H1 (cell line): ENCODE measurements at regions not wholly inside any gene's neighbourhood (a gene's known extent, or its start where the extent isn't known, plus 50 kb on each side); places are given as distances from the start of the nearest gene placed in this dataset.

Source experiments
- CTCF ChIA-PET: fragments of 300-600 bp; sonication (Branson Sonifier 250); formaldehyde crosslinking; loops from one replicate; lab custom pipeline; 2021; ENCODE audit not compliant: partially characterized antibody; lab: Charles Lee
- POLR2A ChIA-PET: fragments of 300-600 bp; sonication (Branson Sonifier 250); formaldehyde crosslinking; loops from one replicate; lab custom pipeline; 2021; ENCODE audit warnings: inconsistent platforms; ENCODE audit not compliant: partially characterized antibody; lab: Charles Lee
- DNase-seq, 2 experiments: peaks; one replicate each; pipeline versions ENCODE4 v3.0.0 to v3.0.0-alpha.2; 2010 to 2022; ENCODE audit warnings: low spot score in 2 of 2, low read depth in 1 of 2, mixed read lengths in 1 of 2
- FAIRE-seq: peaks from 2 replicates; lab custom pipeline; 2011; peaks lifted over from hg19 to GRCh38; lab: Jason Lieb, UNC
- H2AFZ ChIP-seq: 2 replicates; pipeline ENCODE4 v1.8.1; 2012; ENCODE audit warnings: low read length, inconsistent platforms
- H2AK5ac ChIP-seq: 2 replicates; pipeline ENCODE4 v1.6.1; 2013; ENCODE audit warnings: low read depth, low read length
- H2BK120ac ChIP-seq: replicated peaks from 2 replicates; pipeline ENCODE3; 2013; ENCODE audit warnings: low read depth, low read length, inconsistent platforms
- H2BK12ac ChIP-seq: 2 replicates; pipeline ENCODE4 v1.6.1; 2013; ENCODE audit warnings: low read depth, low read length
- H2BK15ac ChIP-seq: 2 replicates; pipeline ENCODE4 v1.6.1; 2013; ENCODE audit warnings: low read length
- H2BK20ac ChIP-seq: 2 replicates; pipeline ENCODE4 v1.6.1; 2013; ENCODE audit warnings: low read length
- H2BK5ac ChIP-seq: 2 replicates; pipeline ENCODE4 v1.6.1; 2013; ENCODE audit warnings: low read depth, low read length
- H3K14ac ChIP-seq: 2 replicates; pipeline ENCODE4 v1.6.1; 2013; ENCODE audit warnings: inconsistent platforms; ENCODE audit not compliant: insufficient read length
- H3K18ac ChIP-seq: 2 replicates; pipeline ENCODE4 v1.6.1; 2013; ENCODE audit warnings: low read length; ENCODE audit errors: extremely low read depth
- H3K23ac ChIP-seq: 2 replicates; pipeline ENCODE4 v1.6.1; 2013; ENCODE audit warnings: inconsistent platforms; ENCODE audit not compliant: insufficient read length
- H3K23me2 ChIP-seq: 2 replicates; pipeline ENCODE4 v1.6.1; 2013; ENCODE audit warnings: low read depth, low read length
- H3K27ac ChIP-seq: 2 replicates; pipeline ENCODE4 v1.6.1; 2011; ENCODE audit warnings: low read depth, low read length, inconsistent platforms
- H3K27me3 ChIP-seq, 4 experiments: replicated peaks in 1 of 4; 1 replicate in 1 of 4; 2 replicates in 3 of 4; pipeline versions ENCODE4 v1.6.1 to v1.8.1; 2011 to 2013; ENCODE audit warnings: low read length in 3 of 4, mild to moderate bottlenecking in 3 of 4, inconsistent platforms in 2 of 4, mixed read lengths in 2 of 4, moderate library complexity in 1 of 4; ENCODE audit not compliant: control insufficient read depth in 3 of 4, insufficient read depth in 3 of 4; ENCODE audit errors: extremely low read depth in 1 of 4
- H3K36me3 ChIP-seq, 4 experiments: 2 replicates each; pipeline versions ENCODE4 v1.6.1 to v1.8.1; 2011 to 2013; ENCODE audit warnings: mild to moderate bottlenecking in 4 of 4, low read length in 3 of 4, moderate library complexity in 2 of 4, control low read depth in 1 of 4, inconsistent platforms in 1 of 4; ENCODE audit not compliant: insufficient read depth in 4 of 4, control insufficient read depth in 2 of 4
- H3K4ac ChIP-seq: replicated peaks from 2 replicates; pipeline ENCODE3; 2013; ENCODE audit warnings: low read length, low read depth, mixed read lengths, inconsistent platforms; ENCODE audit not compliant: insufficient read length
- H3K4me1 ChIP-seq, 4 experiments: replicated peaks in 1 of 4; 1 replicate in 1 of 4; 2 replicates in 3 of 4; pipeline versions ENCODE4 v1.6.1 to v1.8.1; 2011 to 2013; ENCODE audit warnings: low read length in 3 of 4, inconsistent platforms in 2 of 4, mixed read lengths in 1 of 4; ENCODE audit not compliant: insufficient read depth in 4 of 4, control insufficient read depth in 3 of 4
- H3K4me2 ChIP-seq, 2 experiments: 2 replicates each; pipeline versions ENCODE4 v1.6.1 to v1.8.1; 2011 to 2013; ENCODE audit warnings: low read depth in 2 of 2, low read length in 2 of 2, control low read depth in 1 of 2, inconsistent platforms in 1 of 2, mild to moderate bottlenecking in 1 of 2; ENCODE audit not compliant: insufficient read depth in 1 of 2
- H3K4me3 ChIP-seq, 4 experiments: fragments of 200-600, 300-600 bp in 1 of 4; sonication (generic), shearing (Covaris generic), sonication (Bioruptor Twin) in 1 of 4; 2 replicates each; pipeline versions ENCODE4 v1.5.1 to v1.8.1; 2011 to 2016; ENCODE audit warnings: low read length in 4 of 4, low read depth in 3 of 4, control low read depth in 2 of 4, inconsistent platforms in 2 of 4, mild to moderate bottlenecking in 2 of 4, mixed read lengths in 1 of 4, moderate library complexity in 1 of 4; ENCODE audit not compliant: insufficient read depth in 2 of 4; ENCODE audit errors: extremely low read depth in 1 of 4
- H3K56ac ChIP-seq: replicated peaks from 2 replicates; pipeline ENCODE3; 2013; ENCODE audit warnings: low read depth, mild to moderate bottlenecking, mixed read lengths, low read length, inconsistent platforms; ENCODE audit not compliant: insufficient read length
- H3K79me1 ChIP-seq: 2 replicates; pipeline ENCODE4 v1.6.1; 2013; ENCODE audit warnings: low read depth, low read length, control low read depth
- H3K79me2 ChIP-seq, 2 experiments: 2 replicates each; pipeline versions ENCODE4 v1.6.1 to v1.8.1; 2012 to 2013; ENCODE audit warnings: low read length in 2 of 2, mild to moderate bottlenecking in 2 of 2, inconsistent platforms in 1 of 2; ENCODE audit not compliant: insufficient read depth in 2 of 2, control insufficient read depth in 1 of 2
- H3K9ac ChIP-seq, 4 experiments: replicated peaks in 1 of 4; 1 replicate in 1 of 4; 2 replicates in 3 of 4; pipeline versions ENCODE4 v1.6.1 to v1.8.1; 2011 to 2013; ENCODE audit warnings: low read depth in 3 of 4, low read length in 3 of 4, control low read depth in 2 of 4, mild to moderate bottlenecking in 2 of 4, moderate library complexity in 2 of 4, inconsistent platforms in 1 of 4; ENCODE audit errors: extremely low read depth in 1 of 4
- H3K9me3 ChIP-seq, 2 experiments: 2 replicates each; pipeline versions ENCODE4 v1.6.1 to v1.8.1; 2012 to 2013; ENCODE audit warnings: mild to moderate bottlenecking in 2 of 2, moderate library complexity in 2 of 2, control low read depth in 1 of 2, inconsistent platforms in 1 of 2, low read depth in 1 of 2, low read length in 1 of 2, mixed read lengths in 1 of 2; ENCODE audit not compliant: insufficient read depth in 2 of 2
- H4K20me1 ChIP-seq, 2 experiments: replicated peaks in 1 of 2; 2 replicates each; pipeline versions ENCODE3 to v1.8.1; 2011 to 2013; ENCODE audit warnings: inconsistent platforms in 2 of 2, low read length in 2 of 2, mild to moderate bottlenecking in 1 of 2; ENCODE audit not compliant: insufficient read depth in 2 of 2, control insufficient read depth in 1 of 2
- H4K5ac ChIP-seq: 2 replicates; pipeline ENCODE4 v1.6.1; 2013; ENCODE audit warnings: low read length, low read depth, mixed read lengths, inconsistent platforms; ENCODE audit not compliant: insufficient read length
- H4K8ac ChIP-seq: 2 replicates; pipeline ENCODE4 v1.8.0; 2013; ENCODE audit warnings: mild to moderate bottlenecking, moderate library complexity, low read length, inconsistent platforms; ENCODE audit not compliant: insufficient read depth; ENCODE audit errors: extremely low read depth
- H4K91ac ChIP-seq: replicated peaks from 2 replicates; pipeline ENCODE3; 2013; ENCODE audit warnings: low read length, mixed read lengths, inconsistent platforms; ENCODE audit not compliant: insufficient read length
- CHD2 ChIP-seq: IDR thresholded peaks from 2 replicates; pipeline ENCODE4 v1.6.1; 2012; ENCODE audit warnings: low read length, improper control_type of control experiment
- CREB1 ChIP-seq: IDR thresholded peaks from 2 replicates; pipeline ENCODE4 v1.6.1; 2012; ENCODE audit warnings: inconsistent platforms
- EZH2 ChIP-seq: fragments of 200-600 bp; sonication (generic); IDR thresholded peaks from 2 replicates; pipeline ENCODE4 v1.7.1; 2012; ENCODE audit warnings: low read depth, mild to moderate bottlenecking, moderate library complexity, low read length, inconsistent platforms; ENCODE audit not compliant: severe bottlenecking
- JUN ChIP-seq: IDR thresholded peaks from 2 replicates; pipeline ENCODE4 v1.6.1; 2011; ENCODE audit warnings: low read depth, mild to moderate bottlenecking, improper control_type of control experiment, low read length
- KDM1A ChIP-seq: fragments of 200-600, 300-600 bp; sonication (generic); IDR thresholded peaks from 2 replicates; pipeline ENCODE4 v1.7.1; 2016; ENCODE audit warnings: mild to moderate bottlenecking, low read length, borderline replicate concordance
- KDM5A ChIP-seq: fragments of 200-600 bp; IDR thresholded peaks from 2 replicates; pipeline ENCODE4 v1.7.1; 2012; ENCODE audit warnings: mild to moderate bottlenecking, low read length, inconsistent platforms, mixed read lengths
- RBBP5 ChIP-seq: IDR thresholded peaks from 2 replicates; pipeline ENCODE4 v1.7.1; 2012; ENCODE audit warnings: low read depth, mild to moderate bottlenecking, inconsistent platforms, low read length, moderate library complexity, borderline replicate concordance
- SUZ12 ChIP-seq: fragments of 200-600 bp; sonication (generic); IDR thresholded peaks from 2 replicates; pipeline ENCODE4 v1.6.1; 2012; ENCODE audit warnings: mild to moderate bottlenecking, inconsistent platforms, low read length, moderate library complexity, mixed read lengths
- ZNF274 ChIP-seq: IDR thresholded peaks from 2 replicates; pipeline ENCODE4 v1.7.0; 2012; ENCODE audit warnings: low read length, borderline replicate concordance; ENCODE audit errors: extremely low read depth
- WGBS, 2 experiments: shearing (Covaris generic) in 1 of 2; methylation state at CpG; one replicate each; pipeline versions ENCODE4 v1.1.6 to v1.1.7; 2013 to 2015; ENCODE audit warnings: low lambda C conversion rate in 2 of 2, mixed read lengths in 2 of 2, inconsistent platforms in 1 of 2, low coverage in 1 of 2, missing lambda C conversion rate in 1 of 2; ENCODE audit not compliant: insufficient replicate concordance in 2 of 2, insufficient coverage in 1 of 2, insufficient read length in 1 of 2; ENCODE audit errors: extremely low coverage in 1 of 2, missing lambda C conversion rate in 1 of 2; 5-methylcytosine and 5-hydroxymethylcytosine counted together

- Histone ChIP-seq H2BK15ac (no peak overlapping the region), H3K9me3 (peaks cover 8 to 9% of the 10 kb centered on the region in 2 experiments; a peak in 3 of 4 replicates), H3K14ac (no peak overlapping the region), H3K79me2 (no peaks in the 10 kb centered on the region), H2AK5ac (no peak overlapping the region), H2BK20ac (no peak overlapping the region), H3K4me3 (no peak overlapping the region), H3K36me3 (no peaks in the 10 kb centered on the region), H3K23ac (no peak overlapping the region), H3K4me2 (no peak overlapping the region), H4K8ac (no peak overlapping the region), H3K4me1 (peaks cover 3 to 6% (median 5%) of the 10 kb centered on the region in 4 experiments; a peak in 4 of 7 replicates), H4K20me1 (no peaks in the 10 kb centered on the region), H3K27me3 (no peaks in the 10 kb centered on the region), H2BK12ac (no peak overlapping the region), H3K79me1 (no peaks in the 10 kb centered on the region), H2AFZ (no peak overlapping the region), H3K56ac (no peak overlapping the region), H3K18ac (no peak overlapping the region), H2BK5ac (no peak overlapping the region), H4K91ac (no peak overlapping the region), H3K27ac (no peak overlapping the region), H3K23me2 (no peaks in the 10 kb centered on the region), H2BK120ac (no peak overlapping the region), H3K4ac (no peak overlapping the region), H3K9ac (no peak overlapping the region), H4K5ac (no peak overlapping the region)
- DNase-seq (peak in 1 of 2 experiments; percentile 26), FAIRE-seq (no peak)
- POLR2A ChIA-PET: no interaction called here
- CTCF ChIA-PET: interaction anchor here (0.8 to 1.9 kb wide), 5 partner anchors 9 to 182 kb away, joined by 3 to 6 read pairs (median 3); no protein-coding TSS in a partner anchor
- TF ChIP-seq ZNF274 (no peak), SUZ12 (no peak), KDM5A (no peak), EZH2 (no peak), JUN (no peak), KDM1A (no peak), CREB1 (no peak), RBBP5 (no peak), CHD2 (no peak)
- WGBS, 2 experiments: 79% methylated on average over 3 of the region's 3 CpGs; no CpG with 5 or more reads in 1 of the 2 experiments
These were observed 191.4 kb downstream of the PTPRU start for GRCh38 chr1:29427614-29428279.
